ENCODE measurements at regions not wholly inside any gene's neighbourhood (a gene's known extent, or its start where the extent isn't known, plus 50 kb on each side); places are given as distances from the start of the nearest gene placed in this dataset.
"Not testable (repeated sequence)": the region's sequence is repeated elsewhere in the genome, so short reads cannot be mapped to it uniquely, and the experiment has no call there.

- TF ChIP-seq CTCF (IDR thresholded peaks at IDR 0.05) (no peak), EZH2 (IDR thresholded peaks at IDR 0.05; ENCODE audit: borderline replicate concordance, insufficient read depth, low read depth, low read length, poor library complexity, severe bottlenecking) (no peak)
- ATAC-seq (ENCODE audit: low read depth) (no peak), DNase-seq (no peak)
- no peaks in the 10 kb centered on the region for H3K4me1 Mint-ChIP-seq
- Histone ChIP-seq H4K20me1 (ENCODE audit: control insufficient read depth, insufficient read depth, low read length, poor library complexity, severe bottlenecking) (no peaks in the 10 kb centered on the region), H3K9ac (ENCODE audit: low read length) (no peak overlapping the region), H3K79me2 (ENCODE audit: control insufficient read depth, insufficient read depth, low read length) (no peaks in the 10 kb centered on the region), H3K4me3 (ENCODE audit: control extremely low read depth in 1 of 5, extremely low read depth in 1 of 5, insufficient read depth in 1 of 5, low read depth in 2 of 5, low read length in 4 of 5) (no peak overlapping the region), H2AFZ (ENCODE audit: insufficient read depth, low read depth, low read length, poor library complexity, severe bottlenecking) (no peak overlapping the region), H3K27me3 (replicated peaks in 1 of 4; ENCODE audit: control extremely low read depth in 1 of 4, control insufficient read depth in 3 of 4, insufficient read depth in 4 of 4, low read length in 3 of 4) (no peaks in the 10 kb centered on the region), H3K36me3 (replicated peaks in 1 of 2; ENCODE audit: control extremely low read depth in 1 of 2, control insufficient read depth in 1 of 2, extremely low read depth in 1 of 2, insufficient read depth in 2 of 2, low read length in 1 of 2) (no peaks in the 10 kb centered on the region), H3K4me2 (replicated peaks; ENCODE audit: low read depth, low read length, poor library complexity, severe bottlenecking) (no peak overlapping the region), H3K9me3 (ENCODE audit: control extremely low read depth in 1 of 3, control insufficient read depth in 2 of 3, insufficient read depth in 1 of 3, low read length in 2 of 3) (peaks cover 0 to 21% (median 18%) of the 10 kb centered on the region in 3 donors), H3K4me1 (ENCODE audit: control insufficient read depth in 2 of 2, insufficient read depth in 2 of 2, low read length in 2 of 2) (no peaks in the 10 kb centered on the region), H3K27ac (ENCODE audit: low read length in 2 of 2) (no peak overlapping the region)
- no peak overlapping the region for H3K4me3 Mint-ChIP-seq
- H3K27ac Mint-ChIP-seq = no peak overlapping the region
- intact Hi-C loops (cut with micrococcal nuclease) = no loop called here
- ChIA-PET CTCF (no interaction called here), POLR2A (no interaction called here)
- peaks cover 22% of the 10 kb centered on the region for H3K27me3 Mint-ChIP-seq
- H3K9me3 Mint-ChIP-seq (ENCODE audit: insufficient read depth) = peaks cover 10% of the 10 kb centered on the region
Observed at GRCh38 chr7:26976840-26977239, 112.5 kb upstream of the SKAP2 start.

- DNase-seq; H3K9ac ChIP-seq (ENCODE audit: low read length); H3K27me3 ChIP-seq (replicated peaks in 1 of 4; ENCODE audit: control extremely low read depth in 1 of 4, control insufficient read depth in 3 of 4, insufficient read depth in 4 of 4, low read length in 3 of 4); ATAC-seq (ENCODE audit: low read depth); H3K36me3 ChIP-seq (replicated peaks in 1 of 2; ENCODE audit: control extremely low read depth in 1 of 2, control insufficient read depth in 1 of 2, extremely low read depth in 1 of 2, insufficient read depth in 2 of 2, low read length in 1 of 2); intact Hi-C loops (cut with micrococcal nuclease); CTCF ChIA-PET; H2AFZ ChIP-seq (ENCODE audit: insufficient read depth, low read depth, low read length, poor library complexity, severe bottlenecking); H3K27ac ChIP-seq (ENCODE audit: low read length in 2 of 2); H3K4me1 Mint-ChIP-seq; H3K79me2 ChIP-seq (ENCODE audit: control insufficient read depth, insufficient read depth, low read length); H4K20me1 ChIP-seq (ENCODE audit: control insufficient read depth, insufficient read depth, low read length, poor library complexity, severe bottlenecking); H3K4me1 ChIP-seq (ENCODE audit: control insufficient read depth in 2 of 2, insufficient read depth in 2 of 2, low read length in 2 of 2); H3K27ac Mint-ChIP-seq; POLR2A ChIA-PET; H3K4me3 ChIP-seq (ENCODE audit: control extremely low read depth in 1 of 5, extremely low read depth in 1 of 5, insufficient read depth in 1 of 5, low read depth in 2 of 5, low read length in 4 of 5); H3K4me3 Mint-ChIP-seq; H3K4me2 ChIP-seq (replicated peaks; ENCODE audit: low read depth, low read length, poor library complexity, severe bottlenecking): not testable (repeated sequence)
- peaks cover 21% of the 10 kb centered on the region for H3K9me3 Mint-ChIP-seq (ENCODE audit: insufficient read depth)
- no CpG with 5 or more reads among the region's 2 CpGs for WGBS (ENCODE audit: insufficient coverage)
- H3K27me3 Mint-ChIP-seq = peaks cover 14% of the 10 kb centered on the region
- peaks cover 0 to 21% (median 18%) of the 10 kb centered on the region in 3 donors for H3K9me3 ChIP-seq (ENCODE audit: control extremely low read depth in 1 of 3, control insufficient read depth in 2 of 3, insufficient read depth in 1 of 3, low read length in 2 of 3)
Observed at GRCh38 chr7:26971924-26972323, 107.5 kb upstream of the SKAP2 start.
